ENCODE measurements at regions not wholly inside any gene's neighbourhood (a gene's known extent, or its start where the extent isn't known, plus 50 kb on each side); places are given as distances from the start of the nearest gene placed in this dataset.

- H3K18ac ChIP-seq (ENCODE audit: extremely low read depth, low read length) = no peak overlapping the region
- H3K9ac ChIP-seq (replicated peaks in 1 of 4; ENCODE audit: extremely low read depth in 1 of 4, low read depth in 3 of 4, low read length in 3 of 4) = no peak overlapping the region
- no peak overlapping the region for H3K4ac ChIP-seq (replicated peaks; ENCODE audit: insufficient read length, low read depth, low read length)
- ChIA-PET POLR2A (ENCODE audit: partially characterized antibody) (no interaction called here), CTCF (ENCODE audit: partially characterized antibody) (no interaction called here)
- H3K56ac ChIP-seq (replicated peaks; ENCODE audit: insufficient read length, low read depth, low read length) = no peak overlapping the region
- H4K5ac ChIP-seq (ENCODE audit: insufficient read length, low read depth, low read length) = no peak overlapping the region
- FAIRE-seq = no peak
- no peak overlapping the region for H2BK12ac ChIP-seq (ENCODE audit: low read depth, low read length)
- H3K14ac ChIP-seq (ENCODE audit: insufficient read length) = no peak overlapping the region
- no peak overlapping the region for H3K4me2 ChIP-seq (ENCODE audit: insufficient read depth in 1 of 2, low read depth in 2 of 2, low read length in 2 of 2)
- H3K4me1 ChIP-seq (replicated peaks in 1 of 4; ENCODE audit: control insufficient read depth in 3 of 4, insufficient read depth in 4 of 4, low read length in 3 of 4) = no peaks in the 10 kb centered on the region
- H2AK5ac ChIP-seq (ENCODE audit: low read depth, low read length) = no peak overlapping the region
- no peak overlapping the region for H2BK5ac ChIP-seq (ENCODE audit: low read depth, low read length)
- peaks cover 11 to 50% of the 10 kb centered on the region in 2 experiments; a peak in 3 of 4 replicates for H3K9me3 ChIP-seq (ENCODE audit: insufficient read depth in 2 of 2, low read depth in 1 of 2, low read length in 1 of 2)
- H2BK120ac ChIP-seq (replicated peaks; ENCODE audit: low read depth, low read length) = no peak overlapping the region
- no peaks in the 10 kb centered on the region for H3K36me3 ChIP-seq (ENCODE audit: control insufficient read depth in 2 of 4, insufficient read depth in 4 of 4, low read length in 3 of 4)
- no peaks in the 10 kb centered on the region; a peak in 1 of 7 replicates for H3K27me3 ChIP-seq (replicated peaks in 1 of 4; ENCODE audit: control insufficient read depth in 3 of 4, extremely low read depth in 1 of 4, insufficient read depth in 3 of 4, low read length in 3 of 4)
- H4K8ac ChIP-seq (ENCODE audit: extremely low read depth, insufficient read depth, low read length) = no peak overlapping the region
- WGBS, 2 experiments (ENCODE audit: extremely low coverage in 1 of 2, insufficient coverage in 1 of 2, insufficient read length in 1 of 2, insufficient replicate concordance in 2 of 2, low coverage in 1 of 2, low lambda C conversion rate in 2 of 2, missing lambda C conversion rate in 1 of 2) = 64% methylated on average over 2 of the region's 2 CpGs; no CpG with 5 or more reads in 1 of the 2 experiments
- H3K27ac ChIP-seq (ENCODE audit: low read depth, low read length) = no peak overlapping the region
- H3K4me3 ChIP-seq (ENCODE audit: extremely low read depth in 1 of 4, insufficient read depth in 2 of 4, low read depth in 3 of 4, low read length in 4 of 4) = no peak overlapping the region
- no peaks in the 10 kb centered on the region for H3K79me1 ChIP-seq (ENCODE audit: low read depth, low read length)
- H3K23me2 ChIP-seq (ENCODE audit: low read depth, low read length) = peaks cover 14% of the 10 kb centered on the region; the same call in 1 of the 2 replicates
- no peak overlapping the region for H2AFZ ChIP-seq (ENCODE audit: low read length)
- H3K79me2 ChIP-seq (ENCODE audit: control insufficient read depth in 1 of 2, insufficient read depth in 2 of 2, low read length in 2 of 2) = no peaks in the 10 kb centered on the region
- no peak overlapping the region for H2BK20ac ChIP-seq (ENCODE audit: low read length)
- DNase-seq (ENCODE audit: low read depth in 1 of 2, low spot score in 2 of 2) = no peak
- TF ChIP-seq TBP (IDR thresholded peaks at IDR 0.05; ENCODE audit: low read depth, low read length) = no peak
- TF ChIP-seq JUN (IDR thresholded peaks at IDR 0.05; ENCODE audit: low read depth, low read length) = no peak
- no peak for TF ChIP-seq SP2 (IDR thresholded peaks at IDR 0.05; ENCODE audit: low read length)
- no peak for TF ChIP-seq EGR1 (IDR thresholded peaks at IDR 0.05; ENCODE audit: borderline replicate concordance, low read depth, low read length)
- TF ChIP-seq ATF2 (IDR thresholded peaks at IDR 0.05; ENCODE audit: low read length) = no peak
- TF ChIP-seq TEAD4 (IDR thresholded peaks at IDR 0.05; ENCODE audit: low read depth, low read length) = no peak
- TF ChIP-seq RXRA (IDR thresholded peaks at IDR 0.05; ENCODE audit: insufficient read depth, low read depth, low read length) = no peak
- TF ChIP-seq NANOG (IDR thresholded peaks at IDR 0.05; ENCODE audit: insufficient read depth, low read depth, low read length, poor library complexity, severe bottlenecking) = no peak
- H4K20me1 ChIP-seq (replicated peaks in 1 of 2; ENCODE audit: control insufficient read depth in 1 of 2, insufficient read depth in 2 of 2, low read length in 2 of 2) = no peaks in the 10 kb centered on the region
- no peak overlapping the region for H2BK15ac ChIP-seq (ENCODE audit: low read length)
- no peak overlapping the region for H3K23ac ChIP-seq (ENCODE audit: insufficient read length)
- H4K91ac ChIP-seq (replicated peaks; ENCODE audit: insufficient read length, low read length) = no peak overlapping the region
These were observed 120.9 kb downstream of the RTP5 start for GRCh38 chr2:241990466-241990865.

Data from H1 (cell line).